NCI-H2196 (cell line): ENCODE measurements at regions not wholly inside any gene's neighbourhood (a gene's known extent, or its start where the extent isn't known, plus 50 kb on each side); places are given as distances from the start of the nearest gene placed in this dataset.
A peak's percentile ranks its signal among the peaks of the same experiment; 100 is the strongest.
"Not testable (repeated sequence)": the region's sequence is repeated elsewhere in the genome, so short reads cannot be mapped to it uniquely, and the experiment has no call there.

Experiments used
- DNase-seq: peaks from one replicate; lab custom pipeline; 2025; ENCODE audit not compliant: unreplicated experiment; lab: John Stamatoyannopoulos, UW

DNA sequence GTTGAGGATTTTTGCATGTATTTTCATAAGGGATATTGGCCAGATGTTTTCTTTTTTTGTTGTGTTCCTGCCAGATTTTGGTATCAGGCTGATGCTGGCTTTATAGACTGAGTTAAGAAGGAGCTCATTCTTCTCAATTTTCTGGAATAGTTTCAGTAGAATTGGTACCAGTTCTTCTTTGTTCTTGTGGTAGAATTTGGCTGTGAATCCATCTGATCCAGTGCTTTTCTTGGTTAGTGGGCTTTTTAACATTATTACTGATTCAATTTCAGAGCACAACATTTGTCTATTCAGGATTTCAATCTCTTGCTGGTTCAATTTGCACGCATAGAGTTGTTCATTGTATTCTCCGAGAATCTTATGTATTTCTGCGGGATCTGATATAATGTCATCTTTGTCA, 136.5 kb upstream of the FOXG1 start:
- no peak for DNase-seq

DNA sequence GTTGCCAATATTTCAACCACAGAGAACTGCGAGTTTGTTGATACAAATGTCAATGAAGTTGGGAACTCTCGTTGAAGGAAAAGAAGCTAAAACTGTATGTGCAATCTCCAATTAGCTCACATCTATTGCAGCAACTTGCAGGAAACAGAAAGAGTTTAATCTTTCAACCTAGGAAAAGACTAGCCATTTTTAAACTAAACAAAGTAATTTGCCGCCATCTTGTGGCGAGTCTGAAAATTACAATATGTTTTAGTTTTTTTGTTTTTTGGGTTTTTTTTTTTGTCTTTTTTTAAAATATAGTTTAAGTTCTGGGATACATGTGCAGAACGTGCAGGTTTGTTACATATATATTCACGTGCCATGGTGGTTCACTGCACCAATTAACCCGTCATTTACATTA, 131.2 kb upstream of the FOXG1 start:
- DNase-seq = peak; percentile 39

DNA sequence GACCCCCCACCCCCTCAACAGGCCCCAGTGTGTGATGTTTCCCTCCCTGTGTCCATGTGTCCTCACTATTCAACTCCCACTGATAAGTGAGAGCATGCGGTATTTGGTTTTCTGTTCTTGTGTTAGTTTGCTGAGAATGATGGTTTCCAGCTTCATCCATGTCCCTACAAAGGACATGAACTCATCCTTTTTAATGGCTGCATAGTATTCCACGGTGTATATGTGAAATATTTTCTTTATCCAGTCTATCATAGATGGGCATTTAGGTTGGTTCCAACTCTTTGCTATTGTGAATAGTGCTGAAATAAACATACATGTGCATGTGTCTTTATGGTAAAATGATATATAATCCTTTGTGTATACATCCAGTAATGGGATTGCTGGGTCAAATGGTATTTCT, 130.8 kb upstream of the FOXG1 start:
- not testable (repeated sequence) for DNase-seq

- DNase-seq = not testable (repeated sequence)
Measured at GRCh38 chr14:28641189-28641588, 125.4 kb upstream of the FOXG1 start.

DNA sequence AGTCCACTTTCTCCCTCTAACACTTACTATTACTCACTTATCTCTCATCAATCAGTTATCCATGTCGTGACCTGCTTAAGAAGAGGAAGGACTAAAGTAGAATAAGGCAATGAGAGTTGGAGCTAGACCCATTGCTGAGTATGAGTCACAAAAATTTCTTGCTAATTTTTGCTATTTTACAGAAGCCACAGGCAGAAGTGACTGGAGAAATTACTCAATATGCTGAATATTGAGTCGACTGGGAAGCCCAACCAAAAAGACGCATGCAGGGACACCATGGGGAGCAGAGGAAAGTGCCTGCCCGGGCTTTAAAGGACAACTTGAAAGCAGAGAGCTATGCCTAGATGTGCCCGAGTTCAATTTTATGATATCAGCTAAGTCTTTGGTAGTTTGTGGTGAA, 115.4 kb upstream of the FOXG1 start:
- no peak for DNase-seq

- no peak for DNase-seq
Measured at GRCh38 chr14:28652782-28653181, 113.8 kb upstream of the FOXG1 start.

DNA sequence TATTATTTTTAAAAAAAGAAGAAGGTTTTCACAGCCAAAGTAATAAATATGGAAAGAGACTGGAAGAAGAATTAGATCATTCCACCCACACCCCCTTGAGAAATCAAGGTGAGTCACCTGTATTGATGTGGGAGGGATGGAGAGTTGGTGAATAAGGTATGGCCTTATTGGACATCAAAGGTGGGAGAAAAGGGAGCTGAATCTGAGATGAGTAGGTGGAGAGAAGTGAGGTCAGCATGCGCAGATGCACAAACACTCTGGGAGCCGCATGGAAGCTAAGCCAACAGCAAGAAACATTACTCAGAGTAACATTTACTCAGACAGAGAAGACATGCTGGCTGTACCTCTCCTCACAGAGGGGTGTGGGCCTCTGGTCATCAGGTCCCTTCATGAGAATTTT, 113.1 kb upstream of the FOXG1 start:
- no peak for DNase-seq

- DNase-seq = no peak
Measured at GRCh38 chr14:28656704-28657255, 109.8 kb upstream of the FOXG1 start.

GRCh38 chr14:28661171-28661772, 105.3 kb upstream of the FOXG1 start:
- no peak for DNase-seq

DNA sequence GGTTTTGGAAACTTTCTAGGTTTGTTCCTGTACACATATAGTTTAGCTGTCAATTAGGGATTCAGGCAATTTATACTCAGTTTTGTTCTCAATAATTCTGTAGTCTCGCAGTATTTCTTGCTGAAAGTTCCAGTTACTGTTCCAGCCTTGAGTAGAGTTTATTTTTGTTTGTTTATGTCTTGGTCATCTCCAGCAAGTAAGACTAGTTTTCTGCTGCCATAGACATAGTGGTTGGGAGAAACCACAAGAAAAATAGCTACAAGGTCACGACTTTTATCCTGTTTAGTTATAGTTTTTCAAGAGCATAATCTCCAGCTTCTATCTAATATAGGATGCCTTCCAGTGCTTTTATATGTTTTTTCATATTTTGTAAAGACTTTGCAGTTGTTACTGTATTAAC, 99.6 kb upstream of the FOXG1 start:
- DNase-seq = no peak

- no peak for DNase-seq
Measured at GRCh38 chr14:28671425-28671824, 95.2 kb upstream of the FOXG1 start.

DNA sequence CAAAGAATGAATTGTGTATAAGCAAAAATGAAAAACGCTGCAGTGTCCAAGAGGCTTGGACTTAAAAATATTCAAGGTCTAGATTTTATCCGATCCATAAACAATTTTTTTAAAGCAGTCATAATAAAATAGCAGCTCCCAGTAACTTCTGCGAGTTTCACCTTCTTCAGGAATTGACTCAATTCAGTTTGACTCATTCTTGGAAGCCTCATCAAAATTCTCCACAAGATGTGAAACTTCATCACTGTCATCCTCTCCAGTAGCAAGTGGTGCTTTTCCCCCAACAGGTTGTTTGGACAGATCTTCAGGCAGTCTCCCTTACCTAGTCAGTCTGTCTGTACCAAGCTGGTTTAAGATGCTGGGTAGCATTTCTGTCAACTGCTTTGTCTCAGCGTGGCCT, 93.5 kb upstream of the FOXG1 start:
- DNase-seq = no peak

GRCh38 chr14:28676479-28676878, 90.1 kb upstream of the FOXG1 start:
- no peak for DNase-seq

DNA sequence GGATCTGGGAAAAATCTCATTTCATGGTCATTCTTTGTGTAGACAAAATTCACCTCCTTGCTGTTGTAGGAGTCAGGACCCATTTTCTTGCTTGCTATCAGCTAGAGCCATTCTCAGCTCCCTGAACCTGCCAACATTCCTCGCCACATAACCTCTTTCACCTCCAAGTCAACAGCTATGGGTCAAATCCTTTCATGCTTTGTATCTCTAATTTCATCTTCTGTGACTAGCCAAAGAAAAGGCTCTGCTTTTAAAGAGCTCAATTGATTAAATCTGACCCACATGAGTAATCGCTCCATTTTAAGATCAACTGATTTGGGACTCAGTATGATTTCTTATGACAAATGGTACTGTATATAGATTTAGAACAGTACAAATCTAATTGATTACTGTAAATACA, 89.2 kb upstream of the FOXG1 start:
- DNase-seq = no peak

DNA sequence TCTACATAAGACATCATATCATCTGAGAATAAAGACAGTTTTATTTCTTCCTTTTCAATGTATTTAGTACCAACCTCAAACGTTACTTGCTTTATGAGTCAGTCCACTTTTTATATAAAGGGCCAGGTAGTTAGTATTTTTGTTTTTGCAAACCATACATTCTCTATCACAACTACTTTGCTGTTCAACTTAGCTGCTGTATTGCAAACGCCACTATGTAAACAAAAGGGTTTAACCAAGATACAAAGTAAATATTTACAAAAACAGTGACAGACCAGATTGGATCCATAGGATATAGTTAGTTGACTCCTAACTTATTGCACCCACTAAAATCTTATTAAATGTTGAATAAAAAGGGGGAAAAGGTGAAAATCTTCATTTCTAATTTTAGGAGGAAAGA, 87.7 kb upstream of the FOXG1 start:
- no peak for DNase-seq

GRCh38 chr14:28681681-28682080, 84.9 kb upstream of the FOXG1 start:
- no peak for DNase-seq

GRCh38 chr14:28690029-28690692, 76.4 kb upstream of the FOXG1 start:
- DNase-seq = no peak

GRCh38 chr14:28695109-28695508, 71.5 kb upstream of the FOXG1 start:
- no peak for DNase-seq

- DNase-seq = no peak
Measured at GRCh38 chr14:28701733-28702132, 64.9 kb upstream of the FOXG1 start.

- no peak for DNase-seq
Measured at GRCh38 chr14:28703482-28703881, 63.1 kb upstream of the FOXG1 start.

- DNase-seq = no peak
Measured at GRCh38 chr14:28704153-28704552, 62.4 kb upstream of the FOXG1 start.

DNA sequence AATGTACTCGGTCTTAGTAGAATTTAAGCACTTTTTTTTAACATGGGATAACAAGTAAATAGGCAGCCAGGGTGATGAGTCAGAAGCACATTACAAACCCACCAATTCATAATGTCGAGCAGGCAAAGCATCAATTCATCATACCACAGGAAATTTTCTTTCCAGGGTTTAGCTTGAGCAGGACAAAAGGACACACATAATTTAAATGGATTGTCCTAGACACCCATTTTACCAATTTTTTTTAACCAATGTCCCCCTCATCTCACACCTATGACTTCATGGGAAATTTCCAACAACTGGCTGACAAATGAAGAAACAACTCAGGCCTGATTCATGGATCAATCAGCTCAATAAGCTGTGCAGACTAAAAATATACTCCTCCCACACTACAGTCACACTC, 58.8 kb upstream of the FOXG1 start:
- no peak for DNase-seq
